Fibroblast of the aortic adventitia (primary cell): ENCODE measurements at regions not wholly inside any gene's neighbourhood (a gene's known extent, or its start where the extent isn't known, plus 50 kb on each side); places are given as distances from the start of the nearest gene placed in this dataset.

Experiments used
- DNase-seq: peaks from one replicate; pipeline ENCODE4 v3.0.0-alpha.2; 2010; ENCODE audit warnings: low read depth
- H3K4me3 ChIP-seq: 2 replicates; pipeline ENCODE4 v1.5.1; 2011; ENCODE audit warnings: low read depth, mild to moderate bottlenecking, control low read depth, low read length, moderate library complexity
- CTCF ChIP-seq: IDR thresholded peaks from 2 replicates; pipeline ENCODE4 v1.5.1; 2011; ENCODE audit warnings: mild to moderate bottlenecking, low read length, control low read depth, inconsistent platforms; ENCODE audit not compliant: insufficient read depth

GRCh38 chr11:122232985-122233384 is 117.0 kb upstream of the BLID start:
- DNase-seq, result no peak
- no peak overlapping the region for H3K4me3 ChIP-seq
- no peak for TF ChIP-seq CTCF

GRCh38 chr11:122230385-122230755 is 114.4 kb upstream of the BLID start:
- DNase-seq, result peak; percentile 54
- TF ChIP-seq CTCF, result no peak
- no peak overlapping the region for H3K4me3 ChIP-seq

DNA sequence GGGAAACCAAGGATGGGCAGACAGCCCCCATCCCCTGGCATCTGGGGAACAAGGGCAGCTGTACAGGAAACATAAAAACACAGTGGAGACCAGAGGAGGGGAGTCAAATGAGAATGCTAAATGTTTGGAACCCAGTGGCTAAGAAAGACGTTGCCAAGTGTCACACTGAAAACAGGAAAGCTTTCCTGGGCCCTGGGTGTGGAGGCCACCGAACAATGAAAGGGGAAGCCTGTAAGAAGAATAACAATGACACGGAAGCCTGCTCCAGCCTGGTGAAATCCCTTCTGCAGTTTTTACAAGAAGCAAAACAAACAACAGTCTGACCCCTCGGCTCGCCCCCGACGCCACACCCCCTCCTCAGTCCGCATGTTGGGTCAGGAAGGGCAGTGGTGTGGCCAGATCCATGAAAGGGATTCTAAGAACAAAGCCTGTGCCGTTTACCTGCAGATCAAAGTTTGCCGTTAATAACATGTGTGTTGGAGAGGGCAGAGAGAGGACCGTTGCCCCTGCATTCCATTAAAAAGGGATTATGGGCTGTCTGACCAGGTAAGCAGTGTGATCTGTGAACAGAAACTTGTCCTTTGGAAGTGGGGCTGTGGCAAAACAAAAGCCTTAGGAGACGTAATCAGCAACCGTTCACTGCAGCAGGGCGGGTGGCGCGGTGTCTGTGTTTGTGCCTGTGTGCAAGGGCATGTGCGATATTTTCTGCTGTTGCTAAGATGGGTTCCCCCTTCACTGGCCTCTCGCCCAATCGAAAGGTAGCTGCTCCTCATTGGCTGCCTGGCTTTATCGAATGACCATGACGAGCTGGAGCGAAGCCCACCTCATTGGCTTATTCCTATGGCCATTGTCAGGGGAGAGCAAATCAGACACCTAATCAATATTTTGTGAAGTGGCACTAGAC is 113.7 kb upstream of the BLID start:
- TF ChIP-seq CTCF, result no peak
- no peak overlapping the region for H3K4me3 ChIP-seq
- no peak for DNase-seq

DNA sequence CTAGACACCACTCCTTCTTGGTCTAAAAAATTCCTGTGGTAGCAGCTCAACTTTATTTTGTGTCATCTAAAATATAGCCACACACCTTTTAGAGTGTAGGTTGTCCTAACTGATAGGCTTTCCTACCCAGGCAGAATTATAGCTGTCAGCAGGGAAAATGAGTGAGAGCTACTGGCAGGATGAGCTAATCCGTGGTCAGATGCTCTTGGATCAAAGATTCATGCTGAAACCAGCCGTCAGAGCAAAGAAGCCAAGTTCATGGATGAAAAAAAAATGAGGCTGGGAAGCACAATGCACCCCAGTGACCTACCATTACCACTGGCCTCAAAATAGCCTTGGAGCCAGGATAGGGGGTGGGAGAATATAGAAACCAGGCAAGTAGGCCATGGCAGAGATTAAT is 113.1 kb upstream of the BLID start:
- H3K4me3 ChIP-seq, result no peak overlapping the region
- TF ChIP-seq CTCF, result no peak
- DNase-seq, result peak; percentile 54

DNA sequence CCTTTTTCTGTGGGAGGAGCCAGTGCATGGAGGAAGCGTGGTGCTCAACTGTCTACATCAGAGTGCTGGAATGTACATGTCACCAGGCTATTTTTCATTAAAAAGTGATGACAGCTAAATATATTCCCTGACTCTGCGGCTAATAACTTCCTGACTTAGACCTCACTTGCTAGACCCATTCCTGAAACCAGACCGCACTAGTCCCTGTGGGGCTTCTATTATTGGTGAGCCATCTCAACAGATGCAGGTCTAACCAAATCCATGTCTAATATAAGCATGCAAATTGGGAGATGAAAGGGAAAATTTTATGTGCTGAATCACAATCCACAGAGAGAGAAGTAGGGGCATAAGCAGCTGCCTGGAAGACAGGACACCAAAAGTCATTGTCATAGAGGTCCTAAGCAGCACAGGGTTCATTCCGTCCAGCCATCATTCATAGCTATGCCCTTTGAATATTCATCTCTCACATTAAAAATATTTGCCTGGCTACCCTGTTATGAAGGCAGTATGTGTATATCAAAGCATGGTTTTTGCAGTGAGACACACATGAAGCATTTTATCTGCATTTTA is 110.9 kb upstream of the BLID start:
- H3K4me3 ChIP-seq, result no peak overlapping the region
- DNase-seq, result no peak
- no peak for TF ChIP-seq CTCF

DNA sequence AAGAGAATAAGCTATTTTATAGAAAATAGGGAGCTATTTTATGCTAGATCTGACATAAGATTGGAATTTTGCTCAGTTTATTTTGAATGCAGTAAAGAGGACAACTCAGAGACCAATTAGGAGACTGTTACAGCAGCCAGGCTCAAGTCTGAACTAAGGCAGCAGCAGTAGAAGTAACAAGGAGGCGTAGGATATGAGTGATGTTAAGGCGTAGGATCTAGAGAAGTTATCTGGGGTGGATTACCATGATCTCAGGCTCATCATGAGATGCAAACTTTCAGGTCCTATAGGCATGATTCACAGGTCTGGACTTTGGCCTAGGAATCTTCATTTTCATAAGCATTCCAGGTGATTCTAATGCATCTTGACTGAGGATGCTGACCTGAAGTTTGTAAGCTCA is 108.9 kb upstream of the BLID start:
- DNase-seq, result no peak
- TF ChIP-seq CTCF, result no peak
- H3K4me3 ChIP-seq, result no peak overlapping the region
